ENCODE measurements at regions not wholly inside any gene's neighbourhood (a gene's known extent, or its start where the extent isn't known, plus 50 kb on each side); places are given as distances from the start of the nearest gene placed in this dataset.

- no peak for DNase-seq
Observed at GRCh38 chr3:157700405-157700804, 197.2 kb upstream of the VEPH1 start.

GRCh38 chr3:157695586-157695985 is 192.4 kb upstream of the VEPH1 start:
- DNase-seq, result no peak

DNA sequence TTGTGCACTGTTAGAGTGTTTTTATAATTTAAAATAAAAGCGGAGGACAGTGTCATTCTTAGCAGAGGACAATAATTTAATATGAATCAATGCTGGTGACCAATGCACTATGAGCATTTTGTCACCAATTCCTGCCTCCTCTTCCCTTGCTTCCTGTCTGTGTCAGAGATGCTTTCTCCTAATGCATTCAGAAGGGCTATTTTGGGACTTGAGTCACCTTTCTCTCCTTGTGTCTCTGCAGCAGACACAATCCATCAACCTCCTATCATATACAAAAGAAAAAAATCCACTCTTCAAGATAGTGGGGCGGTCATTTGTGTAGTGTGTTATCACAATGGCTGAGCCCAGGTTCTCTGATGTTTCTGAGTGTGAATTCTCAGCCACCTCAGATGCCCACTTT is 191.9 kb upstream of the VEPH1 start:
- DNase-seq, result no peak

GRCh38 chr3:157693762-157694161 is 190.5 kb upstream of the VEPH1 start:
- DNase-seq, result no peak

DNA sequence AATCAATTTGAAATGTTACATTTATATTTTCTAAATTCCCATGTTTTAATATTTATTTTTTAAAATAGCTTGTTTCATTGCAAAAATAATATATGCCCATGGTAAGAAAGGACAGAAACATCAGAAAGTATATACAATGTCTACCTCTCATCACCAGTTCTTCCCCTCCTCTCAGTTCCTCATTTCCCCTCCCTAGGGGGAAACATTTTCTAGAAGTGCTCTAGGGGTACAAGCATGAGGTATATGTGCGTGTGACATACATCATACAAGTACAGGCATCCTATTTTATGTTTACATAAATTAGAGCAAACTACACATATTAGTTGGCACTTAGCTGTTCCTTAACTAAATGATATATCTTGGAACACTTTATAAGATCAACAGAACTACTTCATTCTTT is 189.3 kb upstream of the VEPH1 start:
- no peak for DNase-seq

GRCh38 chr3:157683668-157684067 is 180.5 kb upstream of the VEPH1 start:
- no peak for DNase-seq

DNA sequence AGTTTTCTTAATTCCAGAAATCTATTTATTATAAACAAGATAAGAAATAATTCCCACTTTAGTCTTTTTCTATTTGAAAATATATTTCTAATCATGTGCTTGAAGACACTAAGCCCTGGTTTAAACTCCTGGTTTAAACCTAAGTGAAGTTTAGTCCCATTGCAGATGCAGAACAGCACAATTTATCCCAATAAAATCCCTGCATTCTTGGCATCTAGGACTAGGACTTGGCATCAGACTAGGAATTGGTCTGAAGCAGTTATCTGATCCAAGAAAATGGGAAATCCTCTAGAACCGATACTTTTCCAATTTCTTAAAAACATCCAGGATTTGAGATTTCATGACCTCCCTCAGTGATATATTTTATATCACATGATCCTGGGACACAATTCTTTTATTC is 168.8 kb upstream of the VEPH1 start:
- DNase-seq, result peak; percentile 24

GRCh38 chr3:157671656-157672055 is 168.4 kb upstream of the VEPH1 start:
- DNase-seq, result peak; percentile 94

- peak; percentile 96 for DNase-seq
Observed at GRCh38 chr3:157669416-157669815, 166.2 kb upstream of the VEPH1 start.

DNA sequence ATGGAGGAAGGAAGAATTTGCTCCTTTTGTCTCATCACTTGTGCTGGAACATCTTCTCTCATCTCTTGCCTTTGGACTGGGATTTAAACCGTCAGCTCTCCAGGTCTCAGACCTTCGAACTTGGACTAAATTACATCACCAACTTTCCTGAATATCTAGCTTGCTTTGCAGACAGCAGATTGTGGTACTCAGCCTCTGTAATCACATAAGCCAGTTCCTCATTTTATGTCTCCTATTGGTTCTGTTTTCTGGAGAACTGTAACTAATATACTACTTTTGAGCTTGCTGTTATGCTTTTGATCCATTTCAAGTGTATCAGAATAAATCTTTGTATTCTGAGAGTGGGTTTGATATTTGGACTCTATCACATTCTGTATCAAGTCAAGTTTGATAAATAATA is 164.3 kb upstream of the VEPH1 start:
- DNase-seq, result no peak

GRCh38 chr3:157662171-157662570 is 159.0 kb upstream of the VEPH1 start:
- no peak for DNase-seq

- no peak for DNase-seq
Observed at GRCh38 chr3:157660847-157661246, 157.6 kb upstream of the VEPH1 start.

GRCh38 chr3:157652366-157652765 is 149.2 kb upstream of the VEPH1 start:
- no peak for DNase-seq

- DNase-seq, result no peak
Observed at GRCh38 chr3:157650699-157651098, 147.5 kb upstream of the VEPH1 start.

- DNase-seq, result no peak
Observed at GRCh38 chr3:157650172-157650571, 147.0 kb upstream of the VEPH1 start.

- no peak for DNase-seq
Observed at GRCh38 chr3:157649511-157649910, 146.3 kb upstream of the VEPH1 start.

- DNase-seq, result no peak
Observed at GRCh38 chr3:157647820-157648219, 144.6 kb upstream of the VEPH1 start.

- no peak for DNase-seq
Observed at GRCh38 chr3:157639756-157640426, 136.7 kb upstream of the VEPH1 start.

DNA sequence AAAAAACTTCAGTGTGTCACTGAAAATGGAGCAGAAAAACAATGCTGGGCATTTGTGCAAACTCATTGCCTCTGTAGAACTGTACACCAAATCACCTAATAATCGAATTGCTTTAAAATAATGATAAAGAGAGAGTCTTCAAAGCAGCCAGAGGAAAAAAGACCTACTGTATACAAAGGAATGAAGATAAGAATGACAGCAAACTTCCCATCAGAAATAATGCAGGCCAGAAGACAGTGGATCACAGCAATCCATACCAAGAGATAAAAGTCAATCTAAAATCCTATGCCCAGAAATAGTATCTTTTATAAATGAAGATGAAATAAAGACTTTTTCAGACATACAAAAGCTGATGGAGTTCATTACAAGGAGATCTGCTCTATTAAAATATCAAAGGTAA is 134.7 kb upstream of the VEPH1 start:
- no peak for DNase-seq

GRCh38 chr3:157633241-157633640 is 130.0 kb upstream of the VEPH1 start:
- DNase-seq, result no peak

- DNase-seq, result no peak
Observed at GRCh38 chr3:157632075-157632474, 128.9 kb upstream of the VEPH1 start.

DNA sequence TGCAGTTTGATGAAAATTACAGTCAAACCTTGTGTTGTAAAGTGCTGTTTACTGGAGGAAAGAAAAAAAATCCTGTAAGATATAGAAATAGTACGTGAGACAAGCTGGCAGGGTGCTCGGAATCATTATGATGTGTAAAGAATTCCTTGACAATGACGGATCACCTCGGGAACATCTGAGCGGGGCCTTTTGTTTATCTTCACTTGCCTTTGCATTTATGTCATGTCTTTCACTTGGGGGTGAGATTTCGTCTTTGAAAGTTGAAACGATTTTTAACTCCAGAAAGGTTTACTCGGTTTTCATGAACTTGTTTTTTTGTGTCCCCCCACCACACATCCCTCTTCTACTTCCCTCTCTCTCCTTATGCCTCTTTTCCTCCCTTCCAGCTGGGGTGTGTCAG is 128.3 kb upstream of the VEPH1 start:
- DNase-seq, result peak; percentile 6

DNA sequence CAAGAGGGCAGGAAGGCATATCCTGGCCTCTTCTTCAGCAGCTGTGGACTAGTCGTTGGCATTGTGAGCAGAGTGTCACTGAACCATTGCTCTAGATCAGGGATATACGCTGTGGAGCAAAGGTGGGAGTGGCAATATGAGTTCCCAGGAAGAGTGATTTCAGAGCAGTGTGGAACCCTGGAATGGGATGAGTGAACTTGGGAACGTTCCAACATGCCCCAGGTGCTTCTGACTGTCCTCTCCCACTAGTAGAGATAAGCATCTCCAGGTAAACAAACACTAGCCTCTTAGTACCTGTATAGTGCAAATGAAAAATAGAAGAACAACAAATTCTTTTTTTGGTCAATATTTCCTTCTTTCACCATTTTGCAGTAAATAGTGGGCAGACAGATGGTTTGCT is 123.6 kb upstream of the VEPH1 start:
- DNase-seq, result peak; percentile 21

GRCh38 chr3:157624801-157625200 is 121.6 kb upstream of the VEPH1 start:
- no peak for DNase-seq

GRCh38 chr3:157618886-157619285 is 115.7 kb upstream of the VEPH1 start:
- DNase-seq, result no peak
